ENCODE measurements at regions not wholly inside any gene's neighbourhood (a gene's known extent, or its start where the extent isn't known, plus 50 kb on each side); places are given as distances from the start of the nearest gene placed in this dataset.
"Not testable (repeated sequence)": the region's sequence is repeated elsewhere in the genome, so short reads cannot be mapped to it uniquely, and the experiment has no call there.

DNA sequence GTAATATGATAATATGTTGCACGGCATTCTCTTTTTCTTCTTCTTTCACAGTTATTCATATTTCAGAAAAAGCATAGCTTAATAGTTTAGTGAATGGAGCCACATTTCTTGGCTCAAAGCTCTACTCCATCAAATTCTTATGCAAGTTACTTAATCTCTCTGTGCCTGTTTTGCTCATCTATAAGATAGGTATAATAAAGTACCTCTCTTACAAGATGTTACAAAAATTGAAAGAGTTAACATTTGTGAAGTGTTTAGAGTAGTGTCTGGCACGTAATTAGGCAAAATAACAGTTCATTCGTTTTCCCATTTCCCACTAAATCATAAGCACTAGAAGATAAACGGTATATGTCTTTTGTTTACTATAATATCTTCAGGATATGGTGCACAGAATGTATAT lies 1304.4 kb upstream of the EYS start:
- no peak for DNase-seq (ENCODE audit: low read depth in 4 of 4, low spot score in 2 of 4)

DNA sequence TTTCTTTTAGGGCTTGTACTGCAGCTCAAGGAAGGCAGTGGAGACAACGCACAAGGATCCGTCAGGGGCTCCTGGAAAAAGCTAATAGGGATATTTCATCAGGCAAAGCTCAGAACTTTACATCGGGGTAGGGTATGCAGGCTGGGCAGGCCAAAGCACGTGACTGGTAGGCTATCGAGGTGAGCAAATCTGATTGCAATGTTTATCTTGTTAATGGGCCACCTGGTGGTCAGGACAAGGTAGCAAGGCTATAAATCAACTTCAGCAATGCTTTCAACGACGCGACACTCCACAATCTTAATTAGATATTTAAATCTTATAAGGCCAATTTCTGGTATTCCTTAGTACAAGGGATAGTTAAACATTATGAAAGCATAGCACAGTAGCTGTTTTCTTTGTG lies 1302.8 kb upstream of the EYS start:
- no peak for DNase-seq (ENCODE audit: low read depth in 4 of 4, low spot score in 2 of 4)

DNA sequence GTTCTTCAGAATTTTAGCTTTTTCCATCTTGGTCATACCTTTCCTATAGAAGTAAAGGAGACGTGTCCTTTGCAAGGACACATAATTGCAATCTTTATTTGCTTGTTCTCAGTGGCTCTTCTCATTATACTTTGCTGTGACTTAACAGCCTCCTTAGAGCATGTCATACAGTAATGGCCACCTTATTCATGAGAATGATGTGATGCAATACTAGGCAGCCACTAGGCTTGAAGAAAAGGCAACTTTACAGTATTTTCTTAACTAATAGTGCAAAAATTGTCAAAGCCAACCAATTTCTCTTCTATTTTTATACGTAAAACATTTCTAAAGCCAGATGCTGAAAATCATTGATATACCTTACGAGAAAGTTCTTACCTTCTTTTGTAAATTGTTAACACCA lies 1296.8 kb upstream of the EYS start:
- no peak for DNase-seq (ENCODE audit: low read depth in 4 of 4, low spot score in 2 of 4)

DNA sequence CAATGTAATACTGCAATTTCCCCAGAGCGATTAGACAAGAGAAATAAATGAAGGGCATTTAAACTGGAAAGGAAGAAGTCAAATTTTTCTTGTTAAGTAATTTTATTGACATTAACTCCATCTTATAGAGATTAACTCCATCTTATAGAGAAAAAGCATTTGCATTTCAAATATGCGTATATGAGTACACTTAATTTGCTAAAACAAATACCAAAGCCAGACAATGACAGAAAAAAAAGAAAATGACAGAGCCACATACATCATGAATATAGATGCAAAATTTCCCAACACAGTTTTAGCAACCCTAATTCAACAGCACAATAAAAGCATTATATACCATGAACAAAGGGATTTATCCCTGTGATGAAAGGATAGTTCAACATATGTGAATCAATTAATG lies 1293.1 kb upstream of the EYS start:
- no peak for DNase-seq (ENCODE audit: low read depth in 4 of 4, low spot score in 2 of 4)

DNA sequence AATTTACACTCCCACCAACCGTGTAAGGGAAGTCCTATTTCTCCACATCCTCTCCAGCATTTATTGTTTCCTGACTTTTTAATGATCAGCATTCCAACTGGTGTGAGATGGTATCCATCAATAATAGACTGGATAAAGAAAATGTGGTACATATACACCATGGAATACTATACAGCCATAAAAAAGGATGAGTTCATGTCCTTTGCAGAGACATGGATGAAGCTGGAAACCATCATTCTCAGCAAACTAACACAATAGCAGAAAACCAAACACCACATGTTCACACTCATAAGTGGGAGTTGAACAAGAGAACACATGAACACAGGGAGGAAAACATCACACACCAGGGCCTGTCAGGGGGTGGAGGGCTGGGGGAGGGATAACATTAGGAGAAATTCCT lies 1290.6 kb upstream of the EYS start:
- not testable (repeated sequence) for DNase-seq (ENCODE audit: low read depth in 4 of 4, low spot score in 2 of 4)

DNA sequence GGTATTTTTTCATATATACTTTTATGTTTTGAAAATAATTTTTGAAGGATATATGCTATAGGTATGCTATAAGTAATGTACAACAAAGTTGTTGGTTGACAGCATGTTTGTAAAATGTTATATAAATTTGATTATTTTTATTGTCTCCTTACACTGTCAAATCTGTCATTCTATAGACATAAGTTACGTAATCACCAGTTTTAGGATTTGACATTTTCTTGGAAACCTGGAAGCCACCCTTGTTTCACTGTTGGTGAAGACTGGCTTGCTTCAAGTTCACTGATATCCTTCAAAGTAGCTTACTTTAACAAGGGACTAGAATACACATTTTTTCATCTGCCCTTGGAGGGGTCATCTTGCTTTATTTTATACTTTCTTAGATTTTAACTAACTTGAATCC lies 1288.6 kb upstream of the EYS start:
- no peak for DNase-seq (ENCODE audit: low read depth in 4 of 4, low spot score in 2 of 4)

DNA sequence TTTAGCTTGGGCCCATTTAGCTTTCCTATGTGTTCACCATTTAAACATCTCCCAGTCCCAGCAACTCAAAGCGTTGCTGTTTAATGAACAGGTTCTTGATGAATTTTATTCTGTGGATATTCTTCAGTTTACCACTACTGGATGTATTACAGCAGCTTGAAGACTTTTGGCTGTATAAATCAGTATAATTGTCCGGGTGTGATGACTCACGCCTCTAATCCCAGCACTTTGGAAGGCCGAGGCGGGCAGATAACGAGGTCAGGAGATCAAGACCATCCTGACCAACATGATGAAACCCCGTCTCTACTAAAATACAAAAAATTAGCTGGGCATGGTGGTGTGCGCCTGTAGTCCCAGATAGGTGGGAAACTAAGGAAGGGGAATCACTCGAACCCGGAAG lies 1286.7 kb upstream of the EYS start:
- not testable (repeated sequence) for DNase-seq (ENCODE audit: low read depth in 4 of 4, low spot score in 2 of 4)

DNA sequence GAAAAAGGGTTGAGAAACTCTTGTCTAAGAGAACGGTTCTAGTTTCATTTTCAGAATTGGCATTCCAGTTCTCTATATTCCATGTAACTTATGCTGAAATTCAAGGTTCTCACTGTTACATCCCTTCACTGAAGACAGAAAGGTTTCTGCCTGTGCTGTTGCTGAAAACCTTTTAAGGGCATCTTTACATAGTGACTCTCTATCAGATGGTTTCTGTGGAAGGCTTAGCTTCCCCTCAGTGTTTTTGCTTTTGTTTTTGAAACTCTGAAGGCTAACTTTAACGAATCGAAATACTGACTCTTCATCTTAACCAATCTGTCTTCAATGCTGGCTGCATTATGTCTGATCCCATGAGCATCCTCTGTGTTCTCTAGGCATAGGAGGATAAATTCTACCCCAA lies 1286.2 kb upstream of the EYS start:
- DNase-seq (ENCODE audit: low read depth in 4 of 4, low spot score in 2 of 4): no peak

DNA sequence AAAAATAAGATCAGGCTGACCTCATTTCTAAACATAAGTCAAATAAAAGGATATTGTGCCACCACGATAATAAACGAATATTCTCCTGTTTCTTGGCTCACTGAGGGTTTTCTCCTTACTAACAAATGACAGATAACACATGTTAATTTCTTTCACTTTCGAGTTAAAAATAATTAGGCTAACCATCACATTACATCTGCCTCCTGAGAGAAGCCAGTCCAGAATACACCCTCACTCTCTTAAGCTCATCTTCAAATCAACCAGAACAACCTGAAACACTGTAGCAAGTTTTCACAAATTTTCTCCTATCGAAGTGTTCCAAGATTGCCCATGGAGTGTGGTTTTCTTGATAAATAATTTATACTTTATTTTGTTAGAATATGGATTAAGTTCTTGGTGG lies 1285.6 kb upstream of the EYS start:
- no peak for DNase-seq (ENCODE audit: low read depth in 4 of 4, low spot score in 2 of 4)

DNA sequence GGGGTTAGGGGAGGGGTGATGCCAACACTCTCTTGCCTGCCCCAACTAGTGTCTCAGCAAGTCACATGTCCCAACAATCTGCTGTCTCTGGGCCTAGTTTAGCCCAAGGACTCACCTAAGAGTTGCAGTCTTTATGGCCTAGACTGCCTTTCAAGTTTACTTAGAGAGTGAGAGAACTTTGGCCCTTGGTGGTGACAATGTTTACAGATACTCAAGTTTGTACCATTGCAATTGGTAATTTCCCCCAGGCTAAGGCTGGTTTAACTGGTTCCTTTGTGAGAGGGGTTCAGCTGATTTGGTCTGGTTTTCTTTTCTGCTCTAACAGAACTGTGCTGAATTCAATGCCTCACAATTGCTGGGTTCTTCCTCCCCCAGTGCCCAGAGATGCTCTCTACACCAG lies 1279.9 kb upstream of the EYS start:
- DNase-seq (ENCODE audit: low read depth in 4 of 4, low spot score in 2 of 4): no peak

DNA sequence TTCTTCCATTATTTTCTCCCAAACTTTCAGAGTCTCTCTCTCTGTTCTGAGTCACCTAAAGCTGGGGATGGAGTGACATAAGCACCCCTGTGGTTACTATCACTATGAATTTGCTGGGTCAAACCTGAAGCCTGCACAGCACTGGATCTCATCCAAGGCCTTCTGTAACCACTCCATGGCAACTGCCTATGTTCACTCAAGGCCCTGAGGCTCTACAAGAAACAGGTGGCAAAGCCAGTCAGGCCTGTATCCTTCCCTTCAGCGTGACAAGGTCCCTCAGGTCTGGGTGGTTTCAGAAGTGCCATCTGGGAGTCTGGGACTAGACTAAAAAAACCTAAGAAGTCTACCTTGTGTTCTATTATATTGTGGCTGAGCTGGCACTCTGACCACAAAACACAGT lies 1278.8 kb upstream of the EYS start:
- no peak for DNase-seq (ENCODE audit: low read depth in 4 of 4, low spot score in 2 of 4)

DNA sequence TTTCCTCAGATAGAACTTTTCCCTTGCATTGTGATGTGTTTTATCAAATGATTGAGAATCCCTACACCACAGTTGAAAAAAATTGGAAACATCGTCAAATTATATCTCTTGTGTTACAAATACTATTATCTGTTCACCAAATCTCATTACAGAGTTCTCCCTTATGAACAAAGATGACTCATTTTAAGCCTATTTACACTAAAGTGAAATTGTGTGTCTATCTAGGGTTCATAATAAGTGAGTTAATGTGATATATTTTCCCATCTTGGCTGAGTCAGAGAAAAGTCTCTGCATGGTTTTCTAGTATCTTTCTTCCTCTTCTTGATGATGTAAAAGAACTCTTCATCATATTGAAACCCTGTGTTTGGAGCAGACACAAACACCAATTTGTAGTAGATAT lies 1263.3 kb upstream of the EYS start:
- no peak for DNase-seq (ENCODE audit: low read depth in 4 of 4, low spot score in 2 of 4)

DNA sequence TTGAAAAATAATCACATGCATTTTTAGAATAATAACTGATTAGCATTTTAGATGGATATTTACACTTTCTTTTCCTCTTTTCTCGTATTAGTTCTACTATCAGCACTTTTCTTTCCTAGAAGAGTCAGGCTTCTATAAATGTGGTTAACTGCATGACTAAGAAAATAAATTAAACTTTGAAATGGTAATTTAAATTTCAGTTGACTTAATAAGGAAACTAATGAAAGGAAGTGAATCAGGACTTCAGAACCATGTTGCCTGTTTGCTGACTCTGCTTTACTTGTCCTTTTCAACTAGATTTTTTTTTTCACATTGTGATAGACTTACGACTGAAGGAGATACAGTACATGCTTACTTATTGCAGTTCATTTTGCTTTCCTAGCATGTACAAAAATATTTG lies 1258.2 kb upstream of the EYS start:
- no peak for DNase-seq (ENCODE audit: low read depth in 4 of 4, low spot score in 2 of 4)

DNA sequence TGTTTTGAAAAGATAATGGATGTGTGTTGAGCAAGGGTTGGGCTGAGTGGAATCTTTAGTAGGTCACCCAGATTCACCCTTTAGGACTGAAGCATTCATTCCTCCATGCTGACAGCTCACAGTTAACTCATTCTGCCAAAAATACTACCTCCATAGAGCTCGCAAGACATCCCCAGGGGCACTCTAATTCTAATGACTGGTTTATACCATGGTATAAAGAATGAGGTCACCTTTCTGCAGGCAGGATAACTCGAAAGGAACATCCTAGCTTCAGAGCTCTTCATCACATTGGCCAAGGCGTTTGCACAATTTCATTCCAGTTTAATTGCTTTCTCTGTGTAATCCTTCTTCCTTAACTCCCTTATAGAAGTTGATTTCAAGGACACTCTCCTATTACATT lies 1257.2 kb upstream of the EYS start:
- no peak for DNase-seq (ENCODE audit: low read depth in 4 of 4, low spot score in 2 of 4)

DNA sequence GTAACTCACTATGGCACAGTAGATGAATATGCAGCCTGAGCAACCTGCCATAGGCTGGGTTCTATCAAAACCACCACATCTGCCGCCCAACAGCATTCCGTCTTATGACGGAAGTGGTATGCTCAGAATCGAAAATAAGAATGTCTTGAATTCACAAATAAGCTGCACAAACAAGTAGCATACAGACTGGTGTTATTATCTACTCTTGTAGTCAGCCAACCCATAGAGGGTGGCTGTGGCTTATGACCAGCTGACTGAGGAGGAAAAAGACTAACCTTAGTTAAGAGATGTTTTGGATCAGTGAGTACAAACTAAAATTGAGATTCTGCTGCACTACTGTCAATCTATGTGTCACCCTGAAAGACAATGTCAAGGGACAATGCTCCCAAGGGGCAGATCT lies 1255.1 kb upstream of the EYS start:
- no peak for DNase-seq (ENCODE audit: low read depth in 4 of 4, low spot score in 2 of 4)

DNA sequence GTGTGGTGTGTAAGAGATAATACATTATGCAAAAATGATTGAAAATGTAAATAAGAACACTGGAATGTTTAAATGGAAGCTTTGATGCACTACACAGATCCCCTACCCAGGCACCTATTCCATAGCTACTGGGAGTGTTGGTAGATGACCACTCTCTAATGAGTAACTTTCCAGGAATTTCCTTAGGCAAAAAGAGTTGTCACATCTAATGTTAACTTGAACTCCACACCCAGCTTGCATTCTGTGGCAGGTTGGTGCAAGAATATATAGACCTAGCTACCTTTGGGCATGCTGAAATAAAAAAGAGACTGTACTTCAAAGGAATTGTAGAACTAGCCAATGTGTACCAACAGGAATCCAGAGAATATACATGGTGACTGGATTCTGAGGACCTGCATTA lies 1254.2 kb upstream of the EYS start:
- DNase-seq (ENCODE audit: low read depth in 4 of 4, low spot score in 2 of 4): no peak

DNA sequence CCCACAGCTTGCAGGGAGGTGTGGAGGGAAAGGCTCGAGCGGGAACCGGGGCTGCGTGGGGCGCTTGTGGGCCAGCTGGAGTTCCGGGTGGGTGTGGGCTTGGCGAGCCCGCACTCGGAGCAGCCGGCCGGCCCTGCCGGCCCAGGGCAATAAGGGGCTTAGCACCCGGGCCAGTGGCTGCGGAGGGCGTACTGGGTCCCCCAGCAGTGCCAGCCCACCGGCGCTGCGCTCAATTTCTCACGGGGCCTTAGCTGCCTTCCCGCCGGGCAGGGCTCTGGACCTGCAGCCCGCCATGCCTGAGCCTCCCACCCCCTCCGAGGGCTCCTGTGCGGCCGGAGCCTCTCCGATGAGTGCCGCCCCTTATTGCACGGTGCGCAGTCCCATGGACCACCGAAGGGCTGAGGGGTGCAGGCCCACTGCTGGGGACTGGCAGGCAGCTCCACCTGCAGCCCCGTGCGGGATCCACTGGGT lies 1242.2 kb upstream of the EYS start:
- DNase-seq (ENCODE audit: low read depth in 4 of 4, low spot score in 2 of 4): no peak

DNA sequence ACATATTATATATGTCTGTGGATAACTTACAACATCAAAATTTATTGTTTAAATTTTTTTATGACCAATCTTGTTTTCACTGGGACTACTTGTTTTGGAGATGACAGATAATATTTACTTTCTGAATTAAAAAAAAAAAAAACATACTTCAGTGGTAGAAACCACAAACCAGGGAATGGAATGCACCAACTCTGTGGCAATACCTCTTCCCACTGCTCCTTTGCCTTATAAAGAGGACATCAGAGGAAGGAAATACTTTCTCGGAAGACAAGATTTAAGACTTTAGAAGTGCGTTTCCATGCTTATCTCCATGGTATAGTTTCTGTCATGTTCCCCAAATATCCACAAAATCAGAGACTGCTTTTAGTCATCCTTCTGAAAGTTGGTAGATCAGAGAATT lies 1241.1 kb upstream of the EYS start:
- DNase-seq (ENCODE audit: low read depth in 4 of 4, low spot score in 2 of 4): no peak

DNA sequence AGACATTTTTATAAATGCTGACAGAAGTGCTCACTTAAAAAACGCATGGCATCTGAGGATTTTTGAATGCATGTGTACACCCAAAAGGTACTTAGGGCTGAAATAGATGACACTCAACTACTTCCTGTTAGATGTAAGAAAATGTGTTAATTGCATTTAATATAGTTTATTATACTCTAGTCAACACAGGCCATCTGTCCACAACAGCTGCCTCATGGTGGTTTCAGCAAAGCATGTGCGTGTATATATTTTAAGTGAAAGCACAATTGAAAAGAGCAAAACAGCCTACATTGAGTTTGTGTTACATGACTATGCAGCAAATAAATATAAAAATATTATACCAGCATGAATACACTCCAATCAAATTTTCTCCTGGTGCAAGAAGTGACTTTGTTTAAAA lies 1233.0 kb upstream of the EYS start:
- no peak for DNase-seq (ENCODE audit: low read depth in 4 of 4, low spot score in 2 of 4)

DNA sequence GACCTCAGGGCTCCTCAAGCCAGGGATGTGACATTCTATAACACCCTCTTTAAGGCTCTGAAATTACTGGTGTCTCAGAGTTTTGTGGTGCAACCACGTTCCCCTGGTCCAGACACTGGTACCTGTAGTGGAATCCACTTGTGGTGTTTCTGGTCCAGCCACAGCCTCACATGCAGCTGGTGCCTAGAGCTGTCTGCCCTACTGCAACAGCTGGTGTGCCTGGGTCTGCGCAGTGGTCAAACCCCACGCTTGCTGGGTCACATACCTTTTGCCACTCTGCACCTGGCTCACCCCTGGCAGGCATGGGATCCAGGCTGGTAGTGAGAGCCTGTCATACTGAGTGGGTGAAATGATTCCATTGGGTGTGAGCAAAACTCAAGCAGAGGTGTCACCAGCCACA lies 1230.2 kb upstream of the EYS start:
- no peak for DNase-seq (ENCODE audit: low read depth in 4 of 4, low spot score in 2 of 4)

DNA sequence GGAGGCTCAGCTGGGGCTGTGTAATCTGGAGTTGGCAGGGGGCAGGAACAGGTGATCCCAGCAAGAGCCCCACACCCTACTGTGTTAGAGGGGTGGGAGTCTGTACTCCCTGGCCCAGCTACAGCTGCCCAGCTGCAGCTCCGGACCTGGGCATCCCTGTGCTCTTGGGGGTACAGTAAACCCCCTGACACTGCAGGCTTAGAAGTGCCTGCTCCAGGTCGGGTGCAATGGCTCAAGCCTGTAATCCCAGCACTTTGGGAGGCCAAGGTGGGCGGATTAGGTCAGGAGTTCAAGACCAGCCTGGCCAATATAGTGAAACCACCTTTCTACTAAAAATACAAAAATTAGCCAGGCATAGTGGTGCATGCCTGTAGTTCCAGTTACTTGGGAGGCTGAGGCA lies 1228.6 kb upstream of the EYS start:
- DNase-seq (ENCODE audit: low read depth in 4 of 4, low spot score in 2 of 4): no peak

DNA sequence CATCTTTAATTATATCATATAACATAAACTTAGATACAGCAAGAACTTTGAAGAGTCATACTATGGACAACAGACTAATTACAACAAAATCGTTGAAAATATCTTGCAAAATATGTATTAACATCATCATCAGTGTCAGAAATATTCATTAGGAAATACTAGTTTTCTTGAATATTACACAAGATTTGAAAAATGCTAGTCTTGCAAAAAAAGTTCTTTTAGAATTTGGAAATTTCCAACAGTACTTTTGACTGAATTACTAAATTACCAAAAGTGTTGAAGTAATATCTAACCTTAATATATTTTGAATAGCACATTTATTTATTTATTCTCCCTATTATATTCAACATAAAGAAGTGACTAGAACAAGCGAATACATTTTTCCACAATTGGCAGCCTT lies 1224.8 kb upstream of the EYS start:
- DNase-seq (ENCODE audit: low read depth in 4 of 4, low spot score in 2 of 4): no peak

DNA sequence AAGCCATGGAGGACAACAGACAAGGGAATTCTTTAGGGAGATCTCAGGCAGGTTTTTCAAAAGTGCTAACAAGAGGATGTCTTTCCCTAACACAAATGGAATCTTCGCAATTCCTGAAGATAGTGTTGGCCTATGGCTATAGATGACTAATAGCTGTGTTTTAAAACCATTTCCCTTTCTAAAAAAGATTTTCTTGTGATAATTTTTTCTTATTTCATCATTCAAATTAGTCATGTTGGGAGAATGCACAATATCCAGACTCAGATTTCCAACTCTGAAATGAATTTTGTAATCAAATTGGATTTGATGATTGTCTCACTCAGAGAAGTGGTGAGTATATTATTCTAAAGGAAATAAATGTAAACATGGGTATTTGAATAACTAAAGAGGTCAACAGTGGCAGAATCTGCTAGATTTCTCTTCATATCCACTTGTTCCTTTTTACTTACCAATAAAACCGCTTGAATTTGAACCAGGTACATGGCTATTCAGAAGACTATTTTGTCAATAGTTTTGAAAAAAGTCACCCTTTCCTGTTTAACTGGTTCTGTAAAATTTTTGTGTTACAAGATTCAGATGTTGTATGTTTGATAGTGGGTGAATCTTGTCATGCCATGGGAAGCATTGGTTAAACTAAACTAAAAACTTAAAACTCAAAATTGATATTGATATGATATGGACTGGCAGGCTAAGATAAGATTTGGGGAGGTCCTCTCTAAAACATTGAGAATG lies 1223.7 kb upstream of the EYS start:
- no peak for DNase-seq (ENCODE audit: low read depth in 4 of 4, low spot score in 2 of 4)
